WTC11 (cell line): ENCODE measurements at regions not wholly inside any gene's neighbourhood (a gene's known extent, or its start where the extent isn't known, plus 50 kb on each side); places are given as distances from the start of the nearest gene placed in this dataset.

Experiments
- ATF3 ChIP-seq: sonication (generic); formaldehyde crosslinking; conservative IDR thresholded peaks from 2 replicates; pipeline ENCODE4 v1.8.1; 2022; ENCODE audit warnings: mild to moderate bottlenecking, missing genetic modification reagents
- CTCF ChIP-seq: fragments of 200-600 bp; IDR thresholded peaks from 2 replicates; pipeline ENCODE4 v1.8.0; 2022; ENCODE audit warnings: antibody characterized with exemption
- ESRRA ChIP-seq: sonication (generic); formaldehyde crosslinking; IDR thresholded peaks from 2 replicates; pipeline ENCODE4 v1.8.1; 2022; ENCODE audit warnings: mild to moderate bottlenecking, missing genetic modification reagents, borderline replicate concordance
- SMAD3 ChIP-seq: sonication (generic); formaldehyde crosslinking; IDR thresholded peaks from 2 replicates; pipeline ENCODE4 v1.8.0; 2022; ENCODE audit warnings: missing genetic modification reagents, mild to moderate bottlenecking, borderline replicate concordance
- TF ChIP-seq, protein P1 (sequence below): sonication (generic); formaldehyde crosslinking; IDR thresholded peaks from 2 replicates; pipeline ENCODE4 v1.8.1; 2023; ENCODE audit warnings: mild to moderate bottlenecking, missing genetic modification reagents, moderate library complexity

- TF ChIP-seq, protein P1, sequence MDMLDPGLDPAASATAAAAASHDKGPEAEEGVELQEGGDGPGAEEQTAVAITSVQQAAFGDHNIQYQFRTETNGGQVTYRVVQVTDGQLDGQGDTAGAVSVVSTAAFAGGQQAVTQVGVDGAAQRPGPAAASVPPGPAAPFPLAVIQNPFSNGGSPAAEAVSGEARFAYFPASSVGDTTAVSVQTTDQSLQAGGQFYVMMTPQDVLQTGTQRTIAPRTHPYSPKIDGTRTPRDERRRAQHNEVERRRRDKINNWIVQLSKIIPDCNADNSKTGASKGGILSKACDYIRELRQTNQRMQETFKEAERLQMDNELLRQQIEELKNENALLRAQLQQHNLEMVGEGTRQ (CRISPR knock-in tag), result no peak
- TF ChIP-seq ATF3 (CRISPR knock-in tag) (no peak), CTCF (no peak), SMAD3 (CRISPR knock-in tag) (no peak), ESRRA (CRISPR knock-in tag) (no peak)
Measured at GRCh38 chr2:41907771-41908207, 140.0 kb upstream of the PKDCC start.
